Activated T-helper 2 cell treated with anti-CD3 and anti-CD28 coated beads, Interferon-gamma antibody, Interleukin-2, Interleukin-4, amounts not matched to agents 10 μg/mL and 5 μg/mL and 100 μg/mL, durations not matched to agents 14 hours and 24 hours and 36 hours (primary cell): ENCODE measurements at regions not wholly inside any gene's neighbourhood (a gene's known extent, or its start where the extent isn't known, plus 50 kb on each side); places are given as distances from the start of the nearest gene placed in this dataset.
"Not testable (repeated sequence)": the region's sequence is repeated elsewhere in the genome, so short reads cannot be mapped to it uniquely, and the experiment has no call there.

ENCODE experiments used
- DNase-seq: peaks from one replicate; pipeline ENCODE4 v3.0.0; 2021; ENCODE audit warnings: low spot score
- H3K27ac Mint-ChIP-seq: one replicate; pipeline ENCODE4 v1.8.0; 2021; ENCODE audit warnings: mixed read lengths
- H3K27me3 Mint-ChIP-seq: one replicate; pipeline ENCODE4 v1.8.0; 2021; ENCODE audit warnings: low read depth, mixed read lengths
- H3K36me3 Mint-ChIP-seq: one replicate; pipeline ENCODE4 v1.8.0; 2021; ENCODE audit warnings: low read depth, mixed read lengths
- H3K4me1 Mint-ChIP-seq: one replicate; pipeline ENCODE4 v1.8.0; 2021; ENCODE audit warnings: low read depth, mixed read lengths
- H3K4me3 Mint-ChIP-seq: one replicate; pipeline ENCODE4 v1.8.0; 2021; ENCODE audit warnings: low read depth, mild to moderate bottlenecking, moderate library complexity, mixed read lengths
- H3K9me3 Mint-ChIP-seq: one replicate; pipeline ENCODE4 v1.8.0; 2021; ENCODE audit warnings: mixed read lengths
- intact Hi-C: fragments of 100-400 bp; cut with micrococcal nuclease; formaldehyde crosslinking; loops from one replicate; pipeline ENCODE4 v1.15.1; 2023

DNA sequence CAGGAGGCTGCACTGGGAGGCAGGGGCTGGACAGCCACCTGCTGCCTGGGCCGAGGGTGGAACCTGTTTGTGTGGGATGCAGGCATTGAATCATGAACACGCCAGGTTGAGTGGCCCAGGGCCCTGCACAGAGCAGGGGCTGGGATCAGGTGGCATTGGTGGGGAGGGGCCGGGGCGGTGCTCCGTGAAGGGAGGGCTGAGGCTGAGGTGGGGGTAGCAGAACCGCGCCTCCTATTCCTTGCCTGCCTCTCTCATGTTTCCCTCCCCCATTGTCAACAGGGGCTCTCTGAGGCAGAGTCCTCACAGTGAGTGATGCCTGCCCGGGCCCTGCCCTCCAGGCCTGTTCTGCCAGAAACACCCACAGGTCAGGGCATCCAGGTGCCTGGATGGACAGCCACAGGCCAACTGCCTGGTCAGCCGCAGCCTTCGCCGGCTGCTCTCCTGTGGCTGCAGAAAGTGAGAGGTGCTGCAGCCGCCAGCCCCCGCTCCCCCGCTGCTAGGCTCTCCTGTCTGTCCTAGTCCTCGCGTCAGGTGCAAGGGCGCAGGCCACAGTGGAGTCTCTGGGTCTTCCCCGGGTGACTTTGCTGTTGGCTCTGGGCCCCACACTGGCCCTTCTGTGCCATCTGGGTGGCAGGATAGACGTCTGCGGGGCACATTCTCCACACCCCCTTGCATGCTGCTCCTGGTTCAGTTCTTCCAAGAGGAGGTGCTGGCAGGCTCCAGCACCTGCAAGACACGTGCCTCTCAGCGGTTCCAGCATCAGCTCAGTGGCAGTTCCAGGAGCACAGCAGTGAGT, 79.6 kb upstream of the GOLGA6L4 start:
- DNase-seq, intact Hi-C loops, H3K9me3 Mint-ChIP-seq, H3K4me3 Mint-ChIP-seq, H3K4me1 Mint-ChIP-seq, H3K27me3 Mint-ChIP-seq, H3K36me3 Mint-ChIP-seq, H3K27ac Mint-ChIP-seq: not testable (repeated sequence)

DNA sequence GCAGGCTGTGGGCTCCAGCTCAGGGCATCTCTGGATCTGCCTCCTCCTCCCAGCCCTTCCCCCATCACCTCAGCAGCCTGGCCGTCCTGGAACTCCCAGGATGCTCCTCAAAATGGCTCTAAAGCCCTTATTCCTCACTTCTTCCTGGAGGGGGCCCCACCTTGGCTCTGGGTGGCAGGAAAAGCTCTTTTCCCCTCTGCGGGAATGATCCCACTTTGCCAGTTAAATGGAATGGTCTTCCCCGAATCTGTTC, 79.1 kb upstream of the GOLGA6L4 start:
- H3K9me3 Mint-ChIP-seq, DNase-seq, H3K4me3 Mint-ChIP-seq, H3K4me1 Mint-ChIP-seq, H3K27me3 Mint-ChIP-seq, H3K27ac Mint-ChIP-seq, intact Hi-C loops, H3K36me3 Mint-ChIP-seq: not testable (repeated sequence)

DNA sequence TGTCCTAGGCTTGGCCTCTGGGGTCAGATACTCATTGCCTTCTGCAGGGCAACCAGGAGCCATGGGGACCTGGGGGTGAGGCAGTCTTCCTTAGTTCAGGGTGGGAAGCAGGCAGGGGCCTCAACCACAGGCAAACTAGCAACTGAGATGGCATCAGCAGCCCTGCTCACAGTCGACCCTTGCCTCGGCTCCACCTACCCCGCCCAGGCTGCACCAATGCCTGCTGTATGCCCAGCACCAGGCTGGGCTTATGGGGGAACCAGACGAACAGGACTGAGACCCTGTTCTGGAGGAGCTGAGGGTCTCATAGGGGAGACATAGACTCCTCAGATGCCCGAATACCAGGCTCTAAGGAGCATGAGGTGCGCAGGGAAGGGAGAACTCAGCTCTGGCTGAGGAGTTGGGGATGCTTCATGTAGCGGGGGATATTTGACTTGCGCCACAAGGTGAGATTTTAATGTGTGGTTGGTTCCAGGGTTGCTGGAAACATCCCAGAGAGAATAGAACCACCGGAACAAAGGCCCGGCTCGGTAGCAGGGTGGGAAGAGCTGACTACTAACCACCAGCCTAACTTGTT, 78.4 kb upstream of the GOLGA6L4 start:
- H3K4me1 Mint-ChIP-seq, H3K27ac Mint-ChIP-seq, intact Hi-C loops, DNase-seq, H3K27me3 Mint-ChIP-seq, H3K9me3 Mint-ChIP-seq, H3K36me3 Mint-ChIP-seq, H3K4me3 Mint-ChIP-seq: not testable (repeated sequence)

DNA sequence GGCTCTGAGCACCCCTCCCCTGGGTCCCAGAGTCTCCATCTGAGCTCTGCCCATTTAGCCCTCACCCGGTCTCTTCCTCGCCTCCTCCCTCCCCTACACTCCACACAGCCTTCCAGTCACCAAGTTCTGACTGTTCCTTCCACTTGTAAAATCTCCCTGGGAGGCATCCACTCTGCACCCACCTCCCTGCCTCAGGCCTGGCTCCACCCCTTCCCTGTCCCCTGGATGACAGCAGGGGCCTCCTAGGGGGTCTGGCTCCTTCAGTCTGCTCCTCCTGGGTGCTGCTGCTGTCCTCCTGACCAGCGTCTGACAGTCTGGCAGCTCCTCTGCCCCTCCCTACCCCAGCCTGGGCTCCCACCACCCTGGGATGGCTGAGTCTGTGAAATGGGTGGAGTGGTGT, 77.7 kb upstream of the GOLGA6L4 start:
- intact Hi-C loops, H3K4me3 Mint-ChIP-seq, H3K27me3 Mint-ChIP-seq, H3K4me1 Mint-ChIP-seq, DNase-seq, H3K27ac Mint-ChIP-seq, H3K36me3 Mint-ChIP-seq, H3K9me3 Mint-ChIP-seq: not testable (repeated sequence)

DNA sequence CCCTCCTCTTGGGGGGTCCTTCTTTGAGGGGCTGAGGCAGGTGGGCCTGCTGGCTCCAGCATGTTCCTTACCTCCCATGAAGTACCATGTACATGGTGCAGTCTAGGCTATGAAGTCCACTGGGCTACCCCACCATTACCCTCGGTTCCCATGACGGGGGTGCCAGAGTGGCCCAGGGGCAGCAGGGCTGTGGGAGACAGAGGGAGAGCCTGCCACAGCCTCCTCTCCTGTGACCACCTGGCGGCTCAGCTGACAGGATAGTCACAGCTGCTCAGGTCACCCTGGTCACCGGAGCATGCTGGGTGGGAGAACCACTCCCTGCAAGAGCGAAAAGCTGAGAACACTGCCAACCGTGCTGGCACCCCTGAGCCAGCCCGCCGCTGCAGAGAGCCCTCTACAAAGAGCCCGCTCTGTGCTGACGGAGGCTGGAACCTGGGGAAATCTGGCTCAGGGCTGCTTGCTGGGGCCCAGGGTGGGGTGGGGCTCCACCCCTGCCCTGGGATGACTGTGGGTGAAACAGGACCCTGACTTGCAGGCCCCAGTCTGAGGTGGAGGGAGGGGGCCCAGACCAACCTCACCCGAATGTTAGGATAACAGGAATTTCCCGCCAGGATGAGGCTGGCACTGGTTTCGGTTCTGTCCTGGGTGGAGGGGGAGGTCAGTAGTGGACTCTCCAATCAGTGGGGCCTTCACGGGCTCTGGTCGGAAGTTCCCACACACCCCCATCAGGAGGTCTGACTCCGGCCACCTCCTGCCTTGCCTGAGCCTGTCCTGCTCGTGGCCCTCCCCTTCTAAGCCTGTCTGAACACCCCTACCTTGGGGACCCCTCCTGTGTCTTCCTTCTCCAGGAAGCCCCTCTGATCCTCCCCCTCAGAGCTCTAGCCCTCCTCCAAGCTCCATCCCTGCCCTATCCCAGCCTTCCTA, 76.0 kb upstream of the GOLGA6L4 start:
- DNase-seq, H3K4me1 Mint-ChIP-seq, H3K27me3 Mint-ChIP-seq, H3K9me3 Mint-ChIP-seq, H3K27ac Mint-ChIP-seq, H3K36me3 Mint-ChIP-seq, intact Hi-C loops, H3K4me3 Mint-ChIP-seq: not testable (repeated sequence)

DNA sequence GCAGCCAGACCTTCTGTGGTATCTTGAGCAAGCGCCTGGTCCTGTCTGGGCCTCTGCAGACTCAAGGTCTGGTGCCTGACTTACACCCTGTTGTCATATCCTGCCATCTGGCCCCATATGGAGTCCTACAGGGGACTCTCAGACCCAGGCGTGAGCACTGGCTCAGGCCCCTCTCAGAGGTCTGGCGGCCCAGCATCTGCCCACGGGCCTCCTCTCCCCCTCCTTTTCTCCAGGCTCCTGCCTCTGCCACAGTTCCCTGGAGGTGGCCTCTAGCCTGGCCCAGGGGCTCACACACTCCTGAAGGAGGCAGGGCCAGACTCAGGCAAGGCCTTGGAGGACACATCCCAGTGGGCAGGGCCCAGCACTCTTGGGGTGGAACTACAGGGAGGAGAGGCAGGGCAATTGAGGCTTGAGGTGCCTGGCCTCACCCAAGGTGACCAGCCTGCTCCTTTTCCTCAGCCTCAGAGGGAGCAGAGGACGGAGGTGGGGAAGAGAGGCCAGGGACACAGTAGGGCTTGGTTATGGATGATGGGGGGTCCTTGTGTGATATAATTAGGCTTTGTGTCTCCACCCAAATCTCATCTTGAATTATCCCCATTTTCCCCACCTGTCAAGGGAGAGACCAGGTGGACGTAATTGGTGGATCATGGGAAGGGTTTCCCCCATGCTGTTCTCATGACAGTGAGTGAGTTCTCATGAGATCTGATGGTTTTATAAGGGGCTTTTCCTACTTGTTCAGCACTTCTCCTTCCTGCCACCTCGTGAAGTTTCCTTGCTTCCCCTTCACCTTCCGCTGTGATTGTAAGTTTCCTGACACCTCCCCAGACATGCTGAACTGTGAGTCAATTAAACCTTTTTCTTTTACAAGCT, 70.9 kb upstream of the GOLGA6L4 start:
- DNase-seq, H3K9me3 Mint-ChIP-seq, H3K4me1 Mint-ChIP-seq, intact Hi-C loops, H3K36me3 Mint-ChIP-seq, H3K27me3 Mint-ChIP-seq, H3K4me3 Mint-ChIP-seq, H3K27ac Mint-ChIP-seq: not testable (repeated sequence)

DNA sequence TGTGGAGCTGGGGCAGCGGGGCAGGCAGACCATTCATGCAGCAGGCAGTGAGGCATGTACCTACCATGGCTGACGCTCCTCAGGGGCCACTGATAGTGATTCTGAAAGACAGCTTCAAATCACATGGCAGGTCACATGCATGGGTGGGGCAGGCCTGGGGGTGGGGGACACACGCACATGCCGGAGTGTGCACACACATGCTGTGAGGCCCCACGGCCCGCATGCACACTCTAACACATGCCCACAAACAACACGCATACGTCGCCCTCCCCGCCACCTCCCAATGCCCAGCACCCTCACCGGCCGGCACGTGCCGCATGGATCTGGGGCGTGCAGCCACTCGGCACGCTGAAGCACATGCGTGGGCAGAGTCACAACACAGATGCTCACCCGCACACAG, 65.5 kb upstream of the GOLGA6L4 start:
- H3K4me1 Mint-ChIP-seq, H3K27me3 Mint-ChIP-seq, H3K9me3 Mint-ChIP-seq, intact Hi-C loops, H3K4me3 Mint-ChIP-seq, H3K27ac Mint-ChIP-seq, H3K36me3 Mint-ChIP-seq: not testable (repeated sequence)
- peak; percentile 4 for DNase-seq

DNA sequence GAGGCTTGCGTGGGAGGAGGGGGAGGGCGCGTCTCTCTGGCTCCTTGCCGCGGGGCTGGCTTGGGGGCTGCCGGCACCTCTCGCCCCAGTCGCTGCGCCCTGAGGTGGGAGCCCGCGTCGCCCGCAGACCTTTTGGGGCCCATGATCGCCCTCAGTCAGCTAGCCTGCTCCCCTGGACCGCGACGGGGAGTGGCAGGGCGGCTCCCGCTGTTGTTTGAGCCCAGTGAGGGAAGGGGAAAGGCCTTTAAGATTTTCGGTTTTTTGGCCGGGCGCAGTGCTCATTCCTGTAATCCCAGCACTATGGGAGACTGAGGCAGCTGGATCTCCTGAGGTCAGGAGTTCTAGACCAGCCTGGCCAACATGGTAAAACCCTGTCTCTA, 62.4 kb upstream of the GOLGA6L4 start:
- H3K27ac Mint-ChIP-seq, H3K27me3 Mint-ChIP-seq, H3K9me3 Mint-ChIP-seq, H3K4me1 Mint-ChIP-seq, intact Hi-C loops, H3K36me3 Mint-ChIP-seq, H3K4me3 Mint-ChIP-seq: not testable (repeated sequence)
- DNase-seq = peak; percentile 7
